Fibroblast of peridontal ligament (primary cell): ENCODE measurements at regions not wholly inside any gene's neighbourhood (a gene's known extent, or its start where the extent isn't known, plus 50 kb on each side); places are given as distances from the start of the nearest gene placed in this dataset.
A peak's percentile ranks its signal among the peaks of the same experiment; 100 is the strongest.
"Not testable (repeated sequence)": the region's sequence is repeated elsewhere in the genome, so short reads cannot be mapped to it uniquely, and the experiment has no call there.

Experiments
- DNase-seq: peaks from one replicate; pipeline ENCODE4 v3.0.0-alpha.2; 2010; ENCODE audit errors: extremely low read depth

DNA sequence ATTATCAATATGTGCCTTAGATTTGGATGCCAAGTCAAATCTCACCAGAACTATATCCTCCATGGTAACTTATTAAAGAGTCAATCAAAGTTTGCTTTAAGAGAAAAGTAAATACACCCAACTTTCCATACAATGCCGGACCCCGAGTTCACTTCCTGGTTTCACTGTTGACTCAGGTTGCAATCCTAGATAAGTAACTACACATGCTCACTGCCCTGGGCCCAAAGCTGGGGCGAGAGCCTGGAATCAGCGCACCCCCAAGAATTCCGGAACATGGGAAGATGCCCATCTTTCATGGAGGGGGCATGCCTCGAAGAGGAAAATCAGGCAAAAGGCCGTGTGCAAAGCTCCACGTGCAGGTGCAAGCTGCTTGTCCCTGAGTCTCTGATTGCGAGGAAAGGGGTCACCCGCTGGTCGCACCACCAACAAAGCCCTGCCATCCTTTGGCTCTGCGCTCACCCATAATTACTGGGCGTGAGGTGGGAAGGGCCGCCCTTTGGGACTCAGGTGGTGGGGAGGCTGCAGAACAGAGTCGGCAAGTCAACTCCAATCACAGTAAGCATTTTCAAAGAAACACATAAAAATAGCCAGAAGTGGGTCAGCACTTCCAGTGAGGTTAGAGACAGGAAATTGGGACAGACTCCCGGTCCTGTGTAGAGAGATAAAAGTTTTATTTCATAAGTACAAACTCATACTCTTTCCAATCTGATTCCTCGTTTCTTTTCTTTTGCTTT, 167.7 kb downstream of the TOMM20 start:
- peak; percentile 54 for DNase-seq

DNA sequence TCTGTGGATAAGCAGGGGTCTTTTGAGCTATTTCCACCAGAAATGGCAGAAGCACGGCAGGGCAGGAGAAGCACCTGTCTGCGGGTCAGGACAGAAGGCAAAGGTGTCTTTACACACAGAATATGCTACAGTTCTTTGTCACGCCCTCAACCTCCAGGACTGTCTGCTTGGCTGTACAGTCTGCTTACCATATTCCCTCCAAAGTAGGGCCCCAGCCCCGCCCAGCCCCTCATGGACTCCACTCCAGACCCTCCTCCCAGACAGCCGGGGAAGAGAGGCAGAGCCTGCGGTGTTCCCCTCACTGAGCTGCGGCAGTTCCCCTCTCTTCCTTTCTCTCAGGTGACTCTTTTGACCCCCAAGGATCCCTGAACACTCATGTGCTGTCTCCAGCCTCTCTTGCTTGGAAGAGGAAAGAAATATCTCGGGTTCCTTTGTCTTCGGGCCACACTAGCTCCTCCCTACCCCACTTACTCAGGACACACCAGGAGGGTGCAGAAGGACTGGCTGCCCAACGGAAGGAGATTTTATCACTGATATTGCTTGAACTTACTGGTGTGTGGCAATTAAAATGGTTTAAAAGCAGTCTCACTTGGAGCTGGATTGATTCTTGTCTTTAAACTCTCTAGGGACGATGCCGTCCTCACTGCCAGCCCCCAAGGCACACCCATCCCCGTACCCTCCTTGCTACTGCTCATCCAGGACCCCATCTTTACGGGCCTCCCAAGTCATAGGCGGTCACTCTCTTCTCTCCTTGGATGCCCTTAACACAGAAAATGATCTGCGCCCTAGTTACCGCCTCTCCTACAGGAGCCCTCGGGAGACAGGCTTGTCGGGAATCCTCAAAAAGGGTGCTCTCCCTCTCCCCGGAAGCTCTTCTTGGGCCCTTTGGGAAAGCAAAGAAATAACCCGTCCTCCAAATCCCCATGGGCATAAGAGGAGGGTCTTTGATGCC, 169.7 kb downstream of the TOMM20 start:
- no peak for DNase-seq

DNA sequence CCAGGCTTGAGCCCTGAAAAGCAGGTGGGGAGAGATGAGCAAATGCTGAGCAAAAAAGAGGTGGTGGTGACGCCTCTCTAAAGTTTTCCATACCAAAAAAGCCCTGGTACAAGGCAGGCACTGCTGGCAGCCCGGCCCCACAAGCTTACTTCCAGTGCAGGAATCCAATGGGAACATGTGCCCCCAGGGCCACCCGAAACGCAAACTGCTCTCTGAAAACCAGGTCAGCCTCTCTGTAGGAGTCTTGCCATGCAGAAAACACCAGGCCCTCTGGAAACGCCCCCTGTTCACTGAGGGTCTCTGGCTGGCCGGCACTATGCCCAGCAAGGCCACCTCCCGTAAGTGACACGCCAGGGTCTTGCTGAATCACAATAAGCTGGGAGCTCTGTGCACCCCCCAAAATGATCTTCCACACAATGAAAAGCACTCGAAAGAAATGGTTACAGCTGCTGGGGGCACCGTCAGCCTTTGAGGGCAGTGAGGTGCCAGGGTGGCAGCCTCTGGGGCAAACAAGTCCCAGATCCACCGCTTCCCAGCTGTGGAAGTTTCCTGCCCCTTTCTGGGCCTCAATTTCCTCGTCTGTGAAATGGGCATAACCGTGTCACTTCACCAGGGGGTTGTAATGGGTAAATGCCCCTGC, 170.5 kb downstream of the TOMM20 start:
- no peak for DNase-seq

- DNase-seq, result peak; percentile 79
Observed at GRCh38 chr1:234957330-234958065, 171.1 kb downstream of the TOMM20 start.

DNA sequence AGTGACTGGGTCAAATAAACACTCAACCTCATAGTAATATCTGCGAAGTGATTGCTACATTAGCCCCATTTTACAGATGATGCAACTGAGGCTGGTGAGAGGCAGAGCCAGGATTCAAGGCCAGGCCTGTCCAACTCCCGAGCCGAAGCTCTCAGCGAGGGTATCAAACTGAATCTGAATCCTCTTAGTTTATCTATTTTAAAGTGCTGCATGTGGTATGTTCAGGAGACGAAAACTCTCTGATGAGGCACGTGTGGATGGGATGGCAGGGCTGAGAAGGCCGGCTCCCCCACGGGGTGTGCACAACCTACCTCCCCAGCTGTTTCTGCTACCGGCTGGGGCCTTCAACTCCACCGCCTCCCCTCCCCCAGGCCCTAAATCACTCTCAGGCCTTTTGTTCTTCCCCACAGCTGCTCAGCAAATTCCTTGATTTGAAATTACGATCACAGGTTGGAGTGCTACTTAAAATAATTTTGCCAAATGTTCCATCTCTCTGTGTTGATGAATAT, 171.8 kb downstream of the TOMM20 start:
- no peak for DNase-seq

DNA sequence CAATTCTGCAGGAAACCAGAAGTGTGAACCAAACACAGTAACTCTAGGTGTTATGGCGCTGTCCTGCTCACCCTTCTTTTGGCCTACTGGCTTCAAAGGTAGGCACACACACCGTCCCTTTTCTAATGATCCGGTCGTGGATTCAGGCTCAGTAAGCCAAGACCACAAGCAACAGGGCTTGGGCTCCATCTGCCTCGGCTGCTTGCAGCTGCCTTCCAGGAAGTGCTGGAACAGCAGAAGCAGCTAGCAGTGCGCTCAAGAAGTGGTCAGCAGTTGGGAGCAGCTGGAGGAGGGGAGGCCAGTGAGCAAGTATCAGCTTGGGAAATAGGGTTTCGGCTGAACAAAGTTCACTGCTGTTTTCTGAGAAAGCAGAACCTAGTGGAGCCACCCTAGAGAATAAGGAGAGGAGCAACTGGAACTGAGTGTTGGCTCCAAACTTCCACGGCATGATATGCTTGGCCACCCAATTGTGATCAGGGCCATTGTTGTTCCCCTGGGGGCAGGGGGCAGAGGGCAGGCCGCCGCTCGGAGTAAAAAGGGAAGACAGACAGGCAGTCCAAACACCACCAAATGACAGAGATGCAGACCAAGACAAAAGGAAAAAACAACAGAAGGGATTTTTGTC, 173.4 kb downstream of the TOMM20 start:
- DNase-seq, result peak; percentile 68

DNA sequence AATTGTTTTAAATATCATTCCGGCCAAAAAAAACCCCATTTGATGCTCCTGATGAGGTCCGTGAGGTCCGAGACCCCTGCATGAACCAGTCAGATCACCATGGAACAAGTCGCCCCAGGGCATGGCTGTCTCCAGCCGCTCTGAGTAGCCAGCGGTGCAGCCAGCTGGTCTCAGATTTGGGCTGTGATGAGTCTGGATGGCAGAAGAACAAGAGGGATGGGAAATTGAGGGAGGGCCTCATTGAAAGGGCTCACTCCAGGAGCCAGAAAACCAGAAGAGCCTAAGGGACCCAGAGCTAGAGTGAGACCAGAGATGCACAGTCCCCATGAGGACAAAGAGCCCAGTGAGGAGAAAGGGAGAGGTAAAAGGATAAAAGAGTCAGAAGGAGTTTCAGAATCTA, 174.0 kb downstream of the TOMM20 start:
- no peak for DNase-seq

DNA sequence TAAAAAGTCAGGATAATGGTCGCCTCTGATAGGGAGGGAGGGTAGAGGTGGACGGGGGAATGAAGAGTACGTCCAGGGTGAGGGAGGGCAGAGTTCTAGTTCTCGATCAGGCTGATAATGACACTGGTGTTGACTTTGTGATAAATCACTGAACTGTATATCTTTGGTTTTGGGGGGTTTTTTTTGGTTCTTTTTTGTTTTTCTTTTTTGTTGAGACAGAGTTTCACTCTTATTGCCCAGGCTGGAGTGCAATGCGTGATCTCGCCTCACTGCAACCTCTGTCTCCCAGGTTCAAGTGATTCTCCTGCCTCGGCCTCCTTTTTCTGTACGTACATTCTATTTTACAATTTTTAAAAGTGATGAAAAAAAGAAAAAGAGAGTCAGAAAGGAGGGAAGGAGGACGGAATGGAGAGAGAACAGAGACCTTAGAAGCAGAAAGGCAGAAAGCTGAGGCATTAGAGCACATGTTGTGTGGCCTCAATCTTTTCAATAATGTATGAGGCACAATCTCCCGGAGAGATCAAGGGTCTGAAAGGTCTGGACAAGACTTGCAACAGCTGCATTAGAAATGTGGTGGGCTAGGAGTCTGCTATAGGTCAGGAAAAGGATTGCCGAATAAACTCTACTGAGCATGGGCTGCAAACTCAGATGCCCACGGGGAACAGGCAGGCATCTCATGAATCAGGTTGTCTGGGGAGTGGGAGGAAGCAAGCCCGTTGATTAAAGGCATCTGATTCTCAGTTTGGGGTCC, 174.8 kb downstream of the TOMM20 start:
- no peak for DNase-seq

DNA sequence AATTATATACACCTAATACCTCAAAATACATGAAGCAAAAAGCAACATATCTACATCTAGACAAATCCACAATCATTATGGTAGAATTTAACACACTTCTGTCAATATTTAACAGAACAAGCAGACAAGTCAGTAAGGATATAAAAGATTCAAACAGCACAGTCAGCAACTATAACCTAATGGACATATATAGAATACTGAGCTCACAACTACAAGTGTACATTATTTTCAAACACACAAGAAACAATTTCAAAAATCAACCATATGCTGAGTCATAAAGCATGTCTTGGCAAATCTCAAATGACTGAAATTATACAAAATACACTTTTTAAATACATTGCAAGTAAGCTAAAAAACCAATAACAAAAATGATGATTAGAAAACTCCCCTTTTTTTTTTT, 178.0 kb downstream of the TOMM20 start:
- no peak for DNase-seq

GRCh38 chr1:234949528-234949927, 179.1 kb downstream of the TOMM20 start:
- not testable (repeated sequence) for DNase-seq

GRCh38 chr1:234944439-234945344, 183.9 kb downstream of the TOMM20 start:
- DNase-seq, result no peak

GRCh38 chr1:234943836-234944402, 184.7 kb downstream of the TOMM20 start:
- no peak for DNase-seq

- no peak for DNase-seq
Observed at GRCh38 chr1:234942879-234943506, 185.6 kb downstream of the TOMM20 start.

- no peak for DNase-seq
Observed at GRCh38 chr1:234942012-234942332, 186.7 kb downstream of the TOMM20 start.

- DNase-seq, result no peak
Observed at GRCh38 chr1:234941321-234942011, 187.2 kb downstream of the TOMM20 start.

DNA sequence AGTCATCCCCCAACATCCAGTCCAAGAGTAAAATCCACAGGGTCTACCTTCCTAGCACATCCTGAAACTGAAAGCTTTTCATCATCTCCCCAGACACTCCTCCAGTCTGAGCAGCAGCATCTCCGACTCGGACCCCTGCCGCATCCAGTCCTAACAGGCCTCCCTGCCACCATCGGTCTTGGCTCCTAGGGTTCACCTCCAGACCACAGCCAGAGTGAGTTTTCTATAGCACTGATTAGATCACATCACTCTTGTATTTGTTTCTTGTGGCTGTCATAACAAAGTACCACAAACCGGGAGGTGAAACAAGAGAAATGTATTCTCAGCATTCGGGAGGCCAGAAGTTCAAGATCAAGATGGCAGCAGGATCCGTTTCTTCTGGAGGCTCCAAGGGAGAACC, 187.8 kb downstream of the TOMM20 start:
- DNase-seq, result no peak

GRCh38 chr1:234938924-234939323, 189.7 kb downstream of the TOMM20 start:
- no peak for DNase-seq

DNA sequence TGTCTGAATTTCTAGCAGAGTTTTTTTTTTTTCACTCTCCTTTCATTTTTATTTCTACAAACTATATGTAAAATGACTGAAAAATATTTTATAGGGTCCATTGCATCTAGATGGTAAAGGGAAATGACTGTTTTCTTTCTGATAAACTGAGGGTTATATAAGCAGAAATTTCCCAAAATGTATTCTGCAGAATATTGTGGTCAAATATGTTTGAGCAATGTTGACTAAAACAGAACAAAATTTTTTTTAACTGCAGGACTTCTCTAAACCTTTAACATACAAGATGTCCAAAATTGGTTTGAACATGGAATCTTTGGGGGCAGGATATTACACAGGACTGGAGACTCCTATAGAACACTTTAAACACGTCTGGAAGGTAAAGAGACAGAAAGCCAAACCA, 190.5 kb downstream of the TOMM20 start:
- no peak for DNase-seq
